HG02852 (cell line): ENCODE measurements at regions not wholly inside any gene's neighbourhood (a gene's known extent, or its start where the extent isn't known, plus 50 kb on each side); places are given as distances from the start of the nearest gene placed in this dataset.

Source experiments
- ATAC-seq: cut with Tn5 transposase; IDR thresholded peaks from one replicate; pipeline ENCODE4 v1.9.1; 2021; ENCODE audit warnings: mild to moderate bottlenecking, moderate library complexity; ENCODE audit not compliant: unreplicated experiment

- ATAC-seq, result no peak
These were observed 202.6 kb downstream of the HRH4 start for GRCh38 chr18:24663026-24663425.

GRCh38 chr18:24669015-24669414 is 208.6 kb downstream of the HRH4 start:
- ATAC-seq, result no peak

- ATAC-seq, result no peak
These were observed 209.1 kb downstream of the HRH4 start for GRCh38 chr18:24669502-24669901.

GRCh38 chr18:24672165-24672941 is 211.9 kb downstream of the HRH4 start:
- no peak for ATAC-seq

- ATAC-seq, result no peak
These were observed 213.8 kb downstream of the HRH4 start for GRCh38 chr18:24674200-24674599.

- no peak for ATAC-seq
These were observed 214.2 kb downstream of the HRH4 start for GRCh38 chr18:24674605-24675004.

GRCh38 chr18:24677011-24677410 is 216.6 kb downstream of the HRH4 start:
- no peak for ATAC-seq

GRCh38 chr18:24678107-24678506 is 217.7 kb downstream of the HRH4 start:
- no peak for ATAC-seq

GRCh38 chr18:24678626-24679025 is 218.2 kb downstream of the HRH4 start:
- ATAC-seq, result no peak

GRCh38 chr18:24679062-24679461 is 218.6 kb downstream of the HRH4 start:
- ATAC-seq, result no peak

GRCh38 chr18:24683925-24684324 is 223.5 kb downstream of the HRH4 start:
- no peak for ATAC-seq

GRCh38 chr18:24685254-24685959 is 225.0 kb downstream of the HRH4 start:
- no peak for ATAC-seq

GRCh38 chr18:24695168-24695567 is 234.7 kb downstream of the HRH4 start:
- no peak for ATAC-seq

- no peak for ATAC-seq
These were observed 241.6 kb downstream of the HRH4 start for GRCh38 chr18:24702001-24702515.

GRCh38 chr18:24703316-24703715 is 242.9 kb downstream of the HRH4 start:
- no peak for ATAC-seq

- no peak for ATAC-seq
These were observed 244.7 kb downstream of the HRH4 start for GRCh38 chr18:24704946-24705630.

GRCh38 chr18:24710474-24710873 is 250.0 kb downstream of the HRH4 start:
- ATAC-seq, result no peak

GRCh38 chr18:24719791-24720190 is 259.4 kb downstream of the HRH4 start:
- ATAC-seq, result no peak

GRCh38 chr18:24721388-24721787 is 261.0 kb downstream of the HRH4 start:
- no peak for ATAC-seq

- ATAC-seq, result no peak
These were observed 265.4 kb downstream of the HRH4 start for GRCh38 chr18:24725644-24726415.
